Transverse colon (tissue), 4 donors: ENCODE measurements at regions not wholly inside any gene's neighbourhood (a gene's known extent, or its start where the extent isn't known, plus 50 kb on each side); places are given as distances from the start of the nearest gene placed in this dataset.
"Not testable (repeated sequence)": the region's sequence is repeated elsewhere in the genome, so short reads cannot be mapped to it uniquely, and the experiment has no call there.

ENCODE experiments used
- DNase-seq: peaks from one replicate; pipeline ENCODE4 v3.0.0-alpha.2; 2019
- H3K27ac ChIP-seq, 4 donors: fragments of 200-600 bp; sonication (generic); 2 replicates each; pipeline ENCODE4 v1.5.1; 2016 to 2018; ENCODE audit warnings: inconsistent platforms in 4 of 4
- H3K27me3 ChIP-seq: fragments of 200-600 bp; sonication (generic); 2 replicates; pipeline ENCODE4 v1.5.1; 2017; ENCODE audit warnings: inconsistent platforms
- H3K36me3 ChIP-seq, 4 donors: fragments of 200-600 bp; sonication (generic); 2 replicates each; pipeline ENCODE4 v1.5.1; 2017 to 2019; ENCODE audit warnings: inconsistent platforms in 4 of 4
- H3K4me1 ChIP-seq, 4 donors: fragments of 200-600 bp; sonication (generic); 2 replicates each; pipeline ENCODE4 v1.5.1; 2017 to 2020; ENCODE audit warnings: inconsistent platforms in 4 of 4
- H3K4me3 ChIP-seq, 4 donors: fragments of 200-600 bp; sonication (generic); 1 replicate in 1 of 4; 2 replicates in 3 of 4; pipeline versions ENCODE4 v1.5.1 to v1.6.1; 2017 to 2019; ENCODE audit warnings: inconsistent platforms in 4 of 4
- H3K9me3 ChIP-seq, 2 donors: fragments of 200-600 bp; sonication (generic); 2 replicates each; pipeline ENCODE4 v1.5.1; 2017 to 2019; ENCODE audit warnings: inconsistent platforms in 2 of 2
- EP300 ChIP-seq: sonication (generic); formaldehyde crosslinking; IDR thresholded peaks from one replicate; pipeline ENCODE4 v1.6.1; 2017; ENCODE audit warnings: antibody characterized with exemption, low read depth
- POLR2A ChIP-seq: fragments of 450-650 bp; IDR thresholded peaks from one replicate; pipeline ENCODE4 v1.6.1; 2016; ENCODE audit warnings: antibody characterized with exemption, mild to moderate bottlenecking, moderate library complexity
- POLR2AphosphoS5 ChIP-seq, 3 donors: sonication (generic); formaldehyde crosslinking; IDR thresholded peaks; one replicate each; pipeline ENCODE4 v1.6.1; 2016; ENCODE audit warnings: antibody characterized with exemption in 3 of 3
- WGBS, 2 donors: methylation state at CpG; one replicate each; pipeline ENCODE4 v1.1.5; 2018; ENCODE audit warnings: low coverage in 1 of 2; 5-methylcytosine and 5-hydroxymethylcytosine counted together
- in situ Hi-C, 4 donors: fragments of 200-750 bp; cut with MboI; loops; one replicate each; pipeline versions ENCODE4 v1.15.0 to v1.15.1; 2017; ENCODE audit warnings: low sequenced_read_pairs in 3 of 4, low pct_ligation_motif_present in 1 of 4, low pct_unique_long_range_greater_than_20kb in 1 of 4
- intact Hi-C: fragments of 100-400 bp; cut with DNase I; formaldehyde crosslinking; loops from one replicate; pipeline ENCODE4 v1.15.1; 2023; ENCODE audit warnings: low total_unique reads
- TF ChIP-seq, protein P1 (sequence below), 5 experiments: fragments of 200-600 bp in 3 of 5; fragments of 450-650 bp in 2 of 5; sonication (generic) in 3 of 5; IDR thresholded peaks; 1 replicate in 2 of 5; 2 replicates in 3 of 5; pipeline ENCODE4 v1.5.1; 2016 to 2017; ENCODE audit warnings: antibody characterized with exemption in 5 of 5, inconsistent platforms in 3 of 5, mild to moderate bottlenecking in 2 of 5, moderate library complexity in 1 of 5

DNA sequence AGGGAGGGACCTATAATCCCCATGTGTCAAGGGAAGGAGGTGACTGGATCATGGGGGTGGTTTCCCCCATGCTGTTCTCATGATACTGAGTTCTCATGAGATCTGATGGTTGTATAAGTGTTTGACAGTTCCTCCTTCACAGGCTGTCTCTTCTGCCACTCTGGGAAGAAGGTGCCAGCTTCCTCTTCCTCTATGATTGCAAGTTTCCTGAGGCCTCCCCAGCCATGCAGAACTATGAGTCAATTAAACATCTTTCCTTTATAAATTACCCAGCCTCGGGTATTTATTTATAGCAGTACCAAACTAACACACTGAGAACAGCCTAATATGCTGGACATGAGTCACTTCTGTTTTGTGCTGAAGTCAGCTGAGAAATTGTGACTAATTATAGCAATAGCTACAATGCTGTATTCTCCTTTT lies 656.9 kb upstream of the CPEB2 start:
- Histone ChIP-seq H3K36me3 (no peaks in the 10 kb centered on the region), H3K4me3 (no peak overlapping the region), H3K27ac (no peak overlapping the region), H3K4me1 (no peaks in the 10 kb centered on the region), H3K27me3 (no peaks in the 10 kb centered on the region), H3K9me3 (no peaks in the 10 kb centered on the region)
- in situ Hi-C loops: no loop called here
- intact Hi-C loops: no loop called here
- no peak for DNase-seq
- TF ChIP-seq, protein P1, sequence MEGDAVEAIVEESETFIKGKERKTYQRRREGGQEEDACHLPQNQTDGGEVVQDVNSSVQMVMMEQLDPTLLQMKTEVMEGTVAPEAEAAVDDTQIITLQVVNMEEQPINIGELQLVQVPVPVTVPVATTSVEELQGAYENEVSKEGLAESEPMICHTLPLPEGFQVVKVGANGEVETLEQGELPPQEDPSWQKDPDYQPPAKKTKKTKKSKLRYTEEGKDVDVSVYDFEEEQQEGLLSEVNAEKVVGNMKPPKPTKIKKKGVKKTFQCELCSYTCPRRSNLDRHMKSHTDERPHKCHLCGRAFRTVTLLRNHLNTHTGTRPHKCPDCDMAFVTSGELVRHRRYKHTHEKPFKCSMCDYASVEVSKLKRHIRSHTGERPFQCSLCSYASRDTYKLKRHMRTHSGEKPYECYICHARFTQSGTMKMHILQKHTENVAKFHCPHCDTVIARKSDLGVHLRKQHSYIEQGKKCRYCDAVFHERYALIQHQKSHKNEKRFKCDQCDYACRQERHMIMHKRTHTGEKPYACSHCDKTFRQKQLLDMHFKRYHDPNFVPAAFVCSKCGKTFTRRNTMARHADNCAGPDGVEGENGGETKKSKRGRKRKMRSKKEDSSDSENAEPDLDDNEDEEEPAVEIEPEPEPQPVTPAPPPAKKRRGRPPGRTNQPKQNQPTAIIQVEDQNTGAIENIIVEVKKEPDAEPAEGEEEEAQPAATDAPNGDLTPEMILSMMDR (IDR thresholded peaks at IDR 0.05): no peak
- no peak for TF ChIP-seq POLR2AphosphoS5 (IDR thresholded peaks at IDR 0.05)
- no peak for TF ChIP-seq EP300
- no peak for TF ChIP-seq POLR2A
- 30 to 45% methylated on average over 1 of the region's 1 CpG for WGBS, 2 donors

DNA sequence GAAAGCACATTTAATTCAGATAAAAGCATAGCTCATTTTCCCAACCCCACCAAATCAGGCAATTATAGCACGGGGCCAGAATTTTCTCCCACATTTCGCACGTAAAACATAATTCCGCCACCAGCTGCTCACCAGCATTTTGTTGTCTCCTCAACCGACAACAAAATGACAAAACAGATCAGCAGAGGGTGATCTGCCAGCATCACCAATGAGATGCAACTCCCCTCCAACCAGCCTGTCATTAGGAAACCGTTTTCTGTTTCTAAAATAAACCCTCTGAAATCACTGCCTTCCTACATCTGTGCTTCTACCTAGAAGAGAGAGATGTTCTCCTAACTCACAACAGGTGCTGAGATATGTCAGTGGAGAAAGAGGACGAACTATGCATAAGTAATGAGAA lies 654.8 kb upstream of the CPEB2 start:
- intact Hi-C loops (no loop called here), in situ Hi-C loops (no loop called here)
- H3K27me3 ChIP-seq: no peaks in the 10 kb centered on the region
- DNase-seq: no peak
- no peak overlapping the region for H3K27ac ChIP-seq
- WGBS, 2 donors: 74 to 85% methylated on average over 4 to 7 of the region's 7 CpGs
- H3K9me3 ChIP-seq: no peaks in the 10 kb centered on the region
- no peak overlapping the region for H3K4me3 ChIP-seq
- no peaks in the 10 kb centered on the region for H3K4me1 ChIP-seq
- TF ChIP-seq POLR2A (no peak), POLR2AphosphoS5 (IDR thresholded peaks at IDR 0.05) (no peak), EP300 (no peak)
- TF ChIP-seq, protein P1 (IDR thresholded peaks at IDR 0.05): no peak
- no peaks in the 10 kb centered on the region for H3K36me3 ChIP-seq

DNA sequence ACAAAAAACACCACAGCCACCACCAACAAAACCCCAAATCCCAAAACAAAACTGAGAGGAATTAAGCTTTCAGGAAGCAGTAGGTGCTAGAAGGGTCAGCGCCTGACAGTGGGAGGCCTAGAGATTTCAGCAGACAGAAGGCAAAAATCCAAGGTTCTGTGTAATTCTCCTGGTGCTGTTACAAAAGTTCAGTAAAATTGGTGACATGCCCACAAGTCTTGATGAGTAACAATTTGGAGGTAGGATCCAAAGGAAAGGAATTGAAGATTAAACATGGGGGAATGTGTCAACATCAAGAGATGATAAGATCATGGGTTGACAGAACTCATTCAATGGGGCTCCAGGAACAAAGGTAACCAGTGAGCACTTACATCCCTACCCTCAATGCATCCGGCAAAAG lies 653.8 kb upstream of the CPEB2 start:
- Histone ChIP-seq H3K9me3 (no peaks in the 10 kb centered on the region), H3K36me3 (no peaks in the 10 kb centered on the region), H3K4me3 (no peak overlapping the region), H3K4me1 (no peaks in the 10 kb centered on the region), H3K27ac (no peak overlapping the region), H3K27me3 (no peaks in the 10 kb centered on the region)
- intact Hi-C loops: no loop called here
- TF ChIP-seq, protein P1 (IDR thresholded peaks at IDR 0.05): no peak
- TF ChIP-seq EP300 (no peak), POLR2AphosphoS5 (IDR thresholded peaks at IDR 0.05) (no peak), POLR2A (no peak)
- 86 to 100% methylated on average over 1 to 2 of the region's 2 CpGs for WGBS, 2 donors
- in situ Hi-C loops: no loop called here
- no peak for DNase-seq

DNA sequence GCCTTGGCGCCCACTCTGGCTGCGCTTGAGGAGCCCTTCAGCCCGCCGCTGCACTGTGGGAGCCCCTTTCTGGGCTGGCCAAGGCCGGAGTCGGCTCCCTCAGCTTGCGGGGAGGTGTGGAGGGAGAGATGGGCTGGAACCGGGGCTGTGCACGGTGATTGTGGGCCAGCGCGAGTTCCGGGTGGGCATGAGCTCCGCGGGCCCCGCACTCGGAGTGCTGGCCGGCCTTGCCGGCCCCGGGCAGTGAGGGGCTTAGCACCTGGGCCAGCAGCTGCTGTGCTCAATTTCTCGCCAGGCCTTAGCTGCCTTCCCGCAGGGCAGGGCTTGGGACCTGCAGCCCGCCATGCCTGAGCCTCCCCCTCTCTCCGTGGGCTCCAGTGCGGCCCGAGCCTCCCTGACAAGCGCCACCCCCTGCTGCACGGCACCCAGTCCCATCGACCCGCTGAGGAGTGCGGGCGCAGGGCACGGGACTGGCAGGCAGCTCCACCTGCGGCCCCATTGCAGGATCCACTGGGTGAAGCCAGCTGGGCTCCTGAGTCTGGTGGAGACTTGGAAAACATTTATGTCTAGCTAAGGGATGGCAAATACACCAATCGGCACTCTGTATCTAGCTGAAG lies 643.6 kb upstream of the CPEB2 start:
- H3K9me3 ChIP-seq, H3K4me3 ChIP-seq, H3K4me1 ChIP-seq, H3K27me3 ChIP-seq, in situ Hi-C loops, DNase-seq, H3K36me3 ChIP-seq, intact Hi-C loops, H3K27ac ChIP-seq: not testable (repeated sequence)
- WGBS, 2 donors: 94 to 100% methylated on average over 1 to 18 of the region's 34 CpGs

DNA sequence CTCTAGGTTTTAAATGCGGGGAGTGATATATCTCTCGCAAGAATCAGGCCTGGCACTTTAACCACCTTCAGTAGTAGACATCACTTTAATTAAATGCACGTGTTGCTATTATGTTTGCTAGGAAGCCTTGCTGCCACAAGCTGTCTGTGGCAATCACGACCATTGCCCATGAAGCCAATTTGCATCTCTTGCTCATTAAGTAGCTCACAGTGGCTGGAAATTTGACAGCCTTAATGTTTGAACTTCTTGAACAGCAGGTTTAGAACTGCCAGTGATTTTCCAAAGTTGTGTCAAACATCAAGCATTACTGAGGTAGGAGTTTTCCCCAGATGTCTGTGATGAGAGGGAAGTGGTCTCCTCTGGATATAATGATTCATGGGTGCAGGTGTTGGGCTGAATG lies 642.3 kb upstream of the CPEB2 start:
- no peaks in the 10 kb centered on the region for H3K36me3 ChIP-seq
- H3K27me3 ChIP-seq: no peaks in the 10 kb centered on the region
- TF ChIP-seq POLR2AphosphoS5 (IDR thresholded peaks at IDR 0.05) (no peak), EP300 (no peak), POLR2A (no peak)
- TF ChIP-seq, protein P1 (IDR thresholded peaks at IDR 0.05): no peak
- no peaks in the 10 kb centered on the region for H3K4me1 ChIP-seq
- no peaks in the 10 kb centered on the region for H3K9me3 ChIP-seq
- WGBS, 2 donors: 83 to 85% methylated on average over 4 of the region's 4 CpGs
- in situ Hi-C loops: no loop called here
- H3K4me3 ChIP-seq: no peak overlapping the region
- H3K27ac ChIP-seq: no peak overlapping the region
- intact Hi-C loops: no loop called here
- DNase-seq: no peak
